GM12892 (cell line): ENCODE measurements at regions not wholly inside any gene's neighbourhood (a gene's known extent, or its start where the extent isn't known, plus 50 kb on each side); places are given as distances from the start of the nearest gene placed in this dataset.

Source experiments
- POLR2A ChIP-seq: IDR thresholded peaks from 2 replicates; pipeline ENCODE4 v1.6.1; 2011; ENCODE audit warnings: low read depth, low read length, control low read depth
- POLR2AphosphoS5 ChIP-seq: IDR thresholded peaks from 2 replicates; pipeline ENCODE4 v1.6.1; 2011; ENCODE audit warnings: low read depth, low read length, control low read depth
- TAF1 ChIP-seq: IDR thresholded peaks from 2 replicates; pipeline ENCODE4 v1.6.1; 2011; ENCODE audit warnings: low read depth, mild to moderate bottlenecking, control low read depth, low read length, borderline replicate concordance

DNA sequence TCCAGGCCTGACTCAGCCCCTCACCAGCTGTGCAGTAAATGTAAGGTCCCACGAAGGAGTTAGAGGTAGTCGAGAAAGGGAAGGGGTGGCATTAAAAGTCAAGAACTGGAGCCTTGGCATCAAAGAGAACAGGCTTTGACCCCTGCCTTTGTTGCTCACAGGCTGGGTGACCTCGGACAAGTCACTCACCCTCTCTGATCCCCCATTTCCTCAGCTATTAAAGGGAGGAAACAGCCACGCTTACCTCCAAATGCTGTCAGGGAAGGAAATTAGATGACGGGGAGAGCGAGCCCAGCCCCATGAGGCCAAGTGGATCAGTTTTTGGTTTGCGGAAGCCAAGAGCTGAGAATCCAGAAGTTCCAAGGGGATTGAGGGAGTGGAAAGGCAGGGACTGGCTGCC is 104.9 kb upstream of the MYL2 start:
- no peak for TF ChIP-seq POLR2A
- TF ChIP-seq POLR2AphosphoS5 = no peak
- TF ChIP-seq TAF1 = no peak
